SK-MEL-5 (cell line): ENCODE measurements at regions not wholly inside any gene's neighbourhood (a gene's known extent, or its start where the extent isn't known, plus 50 kb on each side); places are given as distances from the start of the nearest gene placed in this dataset.

ENCODE experiments used
- DNase-seq: peaks from one replicate; pipeline ENCODE4 v3.0.0-alpha.2; 2016; ENCODE audit warnings: low read depth, low spot score
- in situ Hi-C: cut with HindIII; loops from 2 replicates; pipeline ENCODE4 v1.10.0; 2016; ENCODE audit warnings: low sequenced_read_pairs, high pct_unique_total_duplicates, low pct_unique_long_range_greater_than_20kb

- peak; percentile 20 for DNase-seq
- in situ Hi-C loops, result no loop called here
Observed at GRCh38 chr13:102993348-102993747, 72.9 kb downstream of the SLC10A2 start.

DNA sequence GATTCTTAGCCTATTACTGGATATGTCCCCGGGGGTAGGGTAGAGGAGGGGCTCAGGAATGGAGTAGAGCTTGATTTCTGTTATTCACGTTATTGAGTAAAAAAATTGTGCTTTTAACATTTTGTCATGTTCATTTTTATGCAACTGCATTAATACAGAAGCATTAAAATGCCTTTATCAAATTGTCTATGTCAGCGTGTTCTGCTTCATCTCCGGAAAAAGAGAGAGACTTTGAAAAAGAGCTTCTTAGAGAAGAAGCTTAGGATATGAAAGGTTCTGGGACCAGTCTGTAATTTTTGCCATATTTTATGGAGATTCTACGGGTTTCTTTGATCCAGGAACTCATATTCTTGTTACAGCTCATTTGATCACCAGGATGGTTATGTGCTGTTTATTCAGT, 82.0 kb downstream of the SLC10A2 start:
- in situ Hi-C loops, result no loop called here
- no peak for DNase-seq

- DNase-seq, result no peak
- in situ Hi-C loops, result no loop called here
Observed at GRCh38 chr13:102983496-102983895, 82.7 kb downstream of the SLC10A2 start.

- DNase-seq, result no peak
- in situ Hi-C loops, result no loop called here
Observed at GRCh38 chr13:102980331-102980982, 85.8 kb downstream of the SLC10A2 start.

- DNase-seq, result no peak
- in situ Hi-C loops, result no loop called here
Observed at GRCh38 chr13:102978168-102978567, 88.0 kb downstream of the SLC10A2 start.

- no peak for DNase-seq
- in situ Hi-C loops, result no loop called here
Observed at GRCh38 chr13:102977471-102977870, 88.7 kb downstream of the SLC10A2 start.

DNA sequence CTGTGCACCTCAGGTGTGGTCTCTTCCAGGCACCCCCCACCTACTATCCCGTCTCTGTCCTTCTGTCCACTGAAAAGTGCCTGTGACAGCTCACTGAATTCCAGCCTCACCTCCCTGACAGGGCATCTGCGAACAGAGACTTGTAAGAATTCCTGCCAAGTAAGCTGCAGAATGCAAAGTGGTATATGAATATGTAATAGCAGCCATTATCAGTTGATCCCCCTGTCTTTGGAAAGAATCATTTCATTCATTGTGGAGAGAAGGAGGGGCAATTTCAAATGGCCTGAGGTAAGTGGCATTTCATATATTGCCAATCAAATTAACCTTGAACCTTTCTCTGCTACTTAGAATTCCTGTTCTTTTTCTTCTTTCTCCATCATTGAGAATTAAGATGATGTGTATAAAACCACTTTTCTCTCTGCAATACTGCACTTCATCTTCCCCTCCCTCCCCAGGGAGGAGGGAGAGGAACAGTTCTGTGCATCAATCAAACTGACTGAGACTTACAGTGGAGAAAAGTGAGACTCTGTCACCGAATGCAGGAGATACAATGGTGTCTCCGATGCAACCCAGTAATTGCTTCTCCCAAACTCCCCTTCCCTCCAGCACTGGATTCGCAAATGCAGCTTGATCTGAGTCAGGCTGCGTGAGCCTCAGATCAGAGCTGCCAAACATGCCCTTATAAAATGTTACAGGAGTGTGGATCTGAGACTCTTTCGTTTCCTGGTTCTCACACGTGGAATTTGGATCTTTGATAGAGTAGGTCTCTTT, 91.7 kb downstream of the SLC10A2 start:
- DNase-seq, result no peak
- in situ Hi-C loops, result no loop called here

- DNase-seq, result no peak
- in situ Hi-C loops, result no loop called here
Observed at GRCh38 chr13:102972191-102972590, 94.0 kb downstream of the SLC10A2 start.

DNA sequence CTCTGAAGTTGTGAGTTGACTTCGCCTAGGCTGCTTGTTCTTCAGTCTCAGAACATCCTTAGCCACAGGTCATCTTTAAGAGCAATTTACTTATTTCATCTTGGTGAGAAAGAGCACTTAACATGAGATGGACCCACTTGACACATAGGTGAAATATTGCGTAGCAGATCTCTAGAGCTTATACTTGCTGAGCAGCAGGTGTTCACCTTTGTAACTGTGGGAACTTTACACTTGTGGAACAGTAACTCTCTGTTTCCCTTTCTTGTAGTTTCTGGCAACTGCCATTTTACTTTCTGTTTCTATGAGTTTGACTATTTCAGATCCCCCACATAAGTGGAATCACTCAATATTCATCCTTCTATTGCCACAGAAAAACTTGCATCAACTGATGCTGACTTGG, 95.7 kb downstream of the SLC10A2 start:
- DNase-seq, result no peak
- in situ Hi-C loops, result no loop called here

DNA sequence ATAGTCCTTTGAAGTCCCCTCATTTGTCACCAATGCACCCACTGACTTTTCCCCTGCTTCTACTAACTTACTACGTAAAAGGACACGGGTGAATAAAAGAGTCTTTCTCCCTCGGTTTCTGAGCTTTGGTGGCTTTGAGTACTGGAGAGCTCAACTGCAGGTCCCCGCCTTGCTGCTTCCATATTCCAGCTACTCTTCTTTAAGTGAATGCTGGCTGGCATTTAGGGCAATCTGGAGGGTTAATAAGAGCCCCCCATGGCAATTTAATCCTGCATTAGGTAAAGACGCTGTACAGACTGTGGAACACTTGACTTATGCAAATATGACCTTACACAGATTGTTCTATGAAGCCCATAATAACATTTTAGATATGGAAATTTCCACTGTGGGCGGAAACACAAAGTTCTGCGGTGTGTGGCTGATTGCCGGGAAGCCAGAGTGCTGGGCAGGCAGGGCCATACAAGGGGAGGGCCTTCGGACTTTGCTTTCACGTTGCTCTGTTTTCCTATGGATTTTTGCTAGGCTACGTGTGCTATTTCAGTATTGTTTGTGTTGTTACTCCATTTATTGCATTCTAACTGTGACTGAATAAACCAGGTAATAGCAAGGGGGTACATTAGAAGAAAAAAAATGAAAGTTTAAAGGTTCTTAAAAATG, 97.5 kb downstream of the SLC10A2 start:
- in situ Hi-C loops, result no loop called here
- no peak for DNase-seq

DNA sequence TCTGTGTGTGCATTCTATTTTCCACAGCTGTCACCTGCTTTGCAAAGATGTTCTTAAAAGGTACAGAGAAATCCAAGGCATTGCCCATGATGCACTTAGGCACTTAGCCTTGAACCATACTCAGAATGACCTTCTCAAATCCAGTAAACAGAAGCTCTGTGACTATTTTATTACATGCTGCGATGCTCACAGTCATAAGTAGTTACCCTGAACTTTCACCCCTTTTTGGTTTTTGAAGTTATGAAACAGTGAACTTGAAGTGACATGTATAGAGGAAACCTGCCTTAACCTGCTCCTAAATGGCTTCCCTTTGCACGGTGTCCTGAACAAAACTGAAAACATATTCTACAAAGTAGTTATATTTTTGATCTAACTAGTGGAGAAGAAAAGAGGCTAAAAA, 100.4 kb downstream of the SLC10A2 start:
- in situ Hi-C loops, result no loop called here
- DNase-seq, result no peak

- DNase-seq, result no peak
- in situ Hi-C loops, result no loop called here
Observed at GRCh38 chr13:102962430-102962829, 103.8 kb downstream of the SLC10A2 start.

DNA sequence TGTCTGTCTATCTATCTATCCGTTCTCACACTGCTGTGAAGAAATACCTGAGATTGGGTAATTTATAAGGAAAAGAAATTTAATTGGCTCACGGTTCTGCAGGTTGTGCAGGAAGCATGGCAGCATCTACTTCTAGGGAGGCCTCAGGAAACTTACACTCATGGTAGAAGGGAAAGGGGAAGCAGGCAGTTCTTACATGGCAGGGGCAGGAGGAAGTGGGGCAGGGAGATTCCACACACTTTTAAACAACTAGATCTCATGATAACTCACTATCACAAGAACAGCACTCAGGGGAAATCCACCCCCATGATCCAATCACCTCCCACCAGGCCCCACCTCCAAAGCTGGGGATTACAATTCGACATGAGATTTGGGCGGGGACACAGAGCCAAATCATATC, 105.3 kb downstream of the SLC10A2 start:
- in situ Hi-C loops, result no loop called here
- DNase-seq, result no peak

DNA sequence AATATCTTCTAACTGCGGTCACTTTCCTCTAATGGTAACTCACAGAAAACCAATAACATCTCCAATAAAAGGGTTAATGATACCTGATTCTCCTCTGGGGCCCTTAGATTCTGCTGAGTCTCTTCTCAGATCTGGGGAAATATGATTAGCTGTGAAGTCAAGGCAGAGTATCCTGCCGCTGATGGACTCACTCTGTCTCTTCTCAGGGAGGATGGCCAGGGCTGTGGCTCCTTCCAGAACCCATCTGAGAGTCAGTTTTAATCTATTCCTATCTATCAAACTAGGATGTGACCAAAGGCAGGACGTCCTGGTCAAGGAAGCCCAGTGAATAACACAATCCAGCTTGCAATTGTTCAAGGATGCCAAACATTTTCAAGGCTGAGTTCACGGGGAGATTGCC, 109.8 kb downstream of the SLC10A2 start:
- in situ Hi-C loops, result no loop called here
- no peak for DNase-seq

DNA sequence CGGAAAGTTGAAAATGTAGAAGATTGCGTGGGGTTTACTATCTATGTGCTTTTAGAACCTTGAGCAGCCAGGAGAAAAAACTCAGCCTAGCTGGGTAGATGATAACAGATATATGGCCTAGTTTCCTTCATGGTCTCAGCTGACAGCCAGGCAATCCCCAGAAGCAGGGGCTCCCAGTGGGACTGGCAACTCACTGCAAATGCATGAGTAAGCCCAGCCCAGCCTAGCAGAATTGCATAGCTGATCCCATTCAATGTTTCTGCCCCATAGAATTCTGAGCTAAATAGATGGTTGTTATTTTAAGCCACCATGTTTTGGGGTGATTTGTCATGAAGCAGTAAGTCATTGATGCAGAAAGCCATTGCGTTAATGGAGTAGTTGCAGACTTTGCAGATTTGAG, 108.5 kb downstream of the ERCC5 start:
- no peak for DNase-seq
- in situ Hi-C loops, result no loop called here

DNA sequence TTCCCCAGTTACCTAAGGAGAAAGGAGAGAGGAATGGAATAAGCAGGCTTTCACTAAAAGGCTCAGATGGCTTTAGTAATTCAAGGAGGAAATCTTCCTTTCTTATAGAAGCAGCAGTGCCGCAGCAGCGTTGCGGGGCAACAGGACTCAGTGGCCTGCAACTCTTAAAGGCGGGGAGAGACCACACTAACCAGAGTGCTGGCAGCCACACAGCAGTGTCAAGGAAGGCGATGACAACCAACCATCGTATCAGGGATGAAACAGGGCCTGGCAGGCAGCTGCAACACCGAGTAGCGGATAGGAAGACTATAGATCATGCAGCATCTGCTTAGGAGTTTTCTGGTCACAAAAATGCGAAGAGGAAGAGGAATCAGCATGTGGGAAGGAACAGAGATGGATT, 106.0 kb downstream of the ERCC5 start:
- no peak for DNase-seq
- in situ Hi-C loops, result no loop called here

GRCh38 chr13:102947745-102948405, 102.0 kb downstream of the ERCC5 start:
- peak; percentile 39 for DNase-seq
- in situ Hi-C loops, result no loop called here

- in situ Hi-C loops, result no loop called here
- DNase-seq, result no peak
Observed at GRCh38 chr13:102945886-102946285, 100.1 kb downstream of the ERCC5 start.
